DND-41 (cell line): ENCODE measurements at regions not wholly inside any gene's neighbourhood (a gene's known extent, or its start where the extent isn't known, plus 50 kb on each side); places are given as distances from the start of the nearest gene placed in this dataset.

ENCODE experiments used
- ATAC-seq: fragments of 200-7000 bp; cut with Tn5 transposase; 3 replicates; pipeline ENCODE4 v1.9.1; 2021; ENCODE audit warnings: low read depth; ENCODE audit not compliant: insufficient read depth
- DNase-seq: peaks from one replicate; pipeline ENCODE4 v3.0.0-alpha.2; 2020
- H2AFZ ChIP-seq: 2 replicates; pipeline ENCODE4 v1.6.0; 2012; ENCODE audit warnings: low read depth, low read length
- H3K27ac ChIP-seq: 2 replicates; pipeline ENCODE4 v1.5.1; 2012; ENCODE audit warnings: low read length, inconsistent platforms
- H3K27me3 ChIP-seq: fragments of 200-600 bp; sonication (generic); 2 replicates; pipeline ENCODE4 v1.6.0; 2012; ENCODE audit warnings: low read length, mild to moderate bottlenecking, inconsistent platforms; ENCODE audit not compliant: insufficient read depth, poor library complexity
- H3K36me3 ChIP-seq: 2 replicates; pipeline ENCODE4 v1.5.1; 2012; ENCODE audit warnings: low read length, inconsistent platforms; ENCODE audit not compliant: insufficient read depth
- H3K4me1 ChIP-seq: 2 replicates; pipeline ENCODE4 v1.5.1; 2012; ENCODE audit warnings: mild to moderate bottlenecking, low read length; ENCODE audit not compliant: insufficient read depth
- H3K4me2 ChIP-seq: 2 replicates; pipeline ENCODE4 v1.6.0; 2012; ENCODE audit warnings: mild to moderate bottlenecking, moderate library complexity, low read length, inconsistent platforms; ENCODE audit not compliant: insufficient read depth
- H3K4me3 ChIP-seq, 2 experiments: fragments of 200-600 bp in 1 of 2; shearing (Covaris generic) in 1 of 2; 2 replicates each; pipeline ENCODE4 v1.5.1; 2012 to 2016; ENCODE audit warnings: inconsistent platforms in 2 of 2, low read length in 2 of 2, mild to moderate bottlenecking in 2 of 2, low read depth in 1 of 2, moderate library complexity in 1 of 2
- H3K79me2 ChIP-seq: 2 replicates; pipeline ENCODE4 v1.6.0; 2012; ENCODE audit warnings: low read length, inconsistent platforms; ENCODE audit not compliant: insufficient read depth
- H3K9ac ChIP-seq: 2 replicates; pipeline ENCODE4 v1.6.0; 2012; ENCODE audit warnings: low read depth, mild to moderate bottlenecking, inconsistent platforms, low read length, moderate library complexity
- H3K9me3 ChIP-seq: 2 replicates; pipeline ENCODE4 v1.5.1; 2012; ENCODE audit warnings: low read length, moderate library complexity, mild to moderate bottlenecking, inconsistent platforms; ENCODE audit not compliant: insufficient read depth, severe bottlenecking
- H4K20me1 ChIP-seq: 2 replicates; pipeline ENCODE4 v1.6.0; 2012; ENCODE audit warnings: low read length; ENCODE audit not compliant: insufficient read depth
- CTCF ChIP-seq: IDR thresholded peaks from 2 replicates; pipeline ENCODE4 v1.5.1; 2012; ENCODE audit warnings: borderline replicate concordance, low read length, moderate library complexity, mild to moderate bottlenecking; ENCODE audit not compliant: poor library complexity, severe bottlenecking; ENCODE audit errors: extremely low read depth
- EZH2 ChIP-seq: IDR thresholded peaks from 3 replicates; pipeline ENCODE4 v1.6.1; 2012; ENCODE audit warnings: borderline replicate concordance, low read depth, mild to moderate bottlenecking, moderate library complexity, low read length, inconsistent platforms; ENCODE audit not compliant: severe bottlenecking

GRCh38 chr4:28373191-28373590, 1512.5 kb downstream of the STIM2 start:
- H3K9me3 ChIP-seq, result no peaks in the 10 kb centered on the region
- no peaks in the 10 kb centered on the region for H3K36me3 ChIP-seq
- no peaks in the 10 kb centered on the region for H3K27me3 ChIP-seq
- no peak for ATAC-seq
- H3K9ac ChIP-seq, result no peak overlapping the region
- no peak overlapping the region for H2AFZ ChIP-seq
- H3K4me3 ChIP-seq, result no peak overlapping the region
- no peak overlapping the region for H3K4me2 ChIP-seq
- H3K27ac ChIP-seq, result no peak overlapping the region
- TF ChIP-seq CTCF (no peak), EZH2 (no peak)
- H4K20me1 ChIP-seq, result no peaks in the 10 kb centered on the region
- H3K79me2 ChIP-seq, result no peaks in the 10 kb centered on the region
- no peak for DNase-seq
- H3K4me1 ChIP-seq, result no peaks in the 10 kb centered on the region

GRCh38 chr4:28373601-28374000, 1513.0 kb downstream of the STIM2 start:
- no peak for ATAC-seq
- no peak overlapping the region for H3K27ac ChIP-seq

GRCh38 chr4:28378109-28378830, 1517.6 kb downstream of the STIM2 start:
- no peaks in the 10 kb centered on the region for H3K36me3 ChIP-seq
- no peaks in the 10 kb centered on the region for H4K20me1 ChIP-seq
- TF ChIP-seq EZH2 (no peak), CTCF (no peak)
- H3K79me2 ChIP-seq, result no peaks in the 10 kb centered on the region
- H3K9ac ChIP-seq, result no peak overlapping the region
- H3K4me1 ChIP-seq, result no peaks in the 10 kb centered on the region
- H2AFZ ChIP-seq, result no peak overlapping the region
- H3K27me3 ChIP-seq, result no peaks in the 10 kb centered on the region
- no peak overlapping the region for H3K27ac ChIP-seq
- no peak for ATAC-seq
- no peak for DNase-seq
- H3K4me2 ChIP-seq, result no peak overlapping the region
- no peak overlapping the region for H3K4me3 ChIP-seq
- H3K9me3 ChIP-seq, result no peaks in the 10 kb centered on the region

More at GRCh38 chr4:28373601-28374000, 1513.0 kb downstream of the STIM2 start:
- H3K9ac ChIP-seq, result no peak overlapping the region
- no peak for DNase-seq
- TF ChIP-seq CTCF (no peak), EZH2 (no peak)
- H3K4me2 ChIP-seq, result no peak overlapping the region
- H3K79me2 ChIP-seq, result no peaks in the 10 kb centered on the region
- H3K9me3 ChIP-seq, result no peaks in the 10 kb centered on the region
- no peaks in the 10 kb centered on the region for H3K36me3 ChIP-seq
- no peaks in the 10 kb centered on the region for H3K4me1 ChIP-seq
- no peak overlapping the region for H2AFZ ChIP-seq
- no peak overlapping the region for H3K4me3 ChIP-seq
- no peaks in the 10 kb centered on the region for H4K20me1 ChIP-seq
- no peaks in the 10 kb centered on the region for H3K27me3 ChIP-seq

- H3K79me2 ChIP-seq, result no peaks in the 10 kb centered on the region
- TF ChIP-seq EZH2 (no peak), CTCF (no peak)
- no peak overlapping the region for H3K27ac ChIP-seq
- H4K20me1 ChIP-seq, result no peaks in the 10 kb centered on the region
- H2AFZ ChIP-seq, result no peak overlapping the region
- H3K4me1 ChIP-seq, result no peaks in the 10 kb centered on the region
- no peak overlapping the region for H3K4me2 ChIP-seq
- no peak overlapping the region for H3K4me3 ChIP-seq
- ATAC-seq (no peak), DNase-seq (no peak)
- no peaks in the 10 kb centered on the region for H3K36me3 ChIP-seq
- no peak overlapping the region for H3K9ac ChIP-seq
- peaks cover 2% of the 10 kb centered on the region for H3K9me3 ChIP-seq
- H3K27me3 ChIP-seq, result no peaks in the 10 kb centered on the region
These were observed 1525.2 kb downstream of the STIM2 start for GRCh38 chr4:28385801-28386200.
